Raji (cell line): ENCODE measurements at regions not wholly inside any gene's neighbourhood (a gene's known extent, or its start where the extent isn't known, plus 50 kb on each side); places are given as distances from the start of the nearest gene placed in this dataset.

Experiments used
- POLR2A ChIP-seq: IDR thresholded peaks from 2 replicates; pipeline ENCODE4 v1.6.1; 2011; ENCODE audit warnings: low read depth, low read length, control low read depth; ENCODE audit not compliant: insufficient read depth

DNA sequence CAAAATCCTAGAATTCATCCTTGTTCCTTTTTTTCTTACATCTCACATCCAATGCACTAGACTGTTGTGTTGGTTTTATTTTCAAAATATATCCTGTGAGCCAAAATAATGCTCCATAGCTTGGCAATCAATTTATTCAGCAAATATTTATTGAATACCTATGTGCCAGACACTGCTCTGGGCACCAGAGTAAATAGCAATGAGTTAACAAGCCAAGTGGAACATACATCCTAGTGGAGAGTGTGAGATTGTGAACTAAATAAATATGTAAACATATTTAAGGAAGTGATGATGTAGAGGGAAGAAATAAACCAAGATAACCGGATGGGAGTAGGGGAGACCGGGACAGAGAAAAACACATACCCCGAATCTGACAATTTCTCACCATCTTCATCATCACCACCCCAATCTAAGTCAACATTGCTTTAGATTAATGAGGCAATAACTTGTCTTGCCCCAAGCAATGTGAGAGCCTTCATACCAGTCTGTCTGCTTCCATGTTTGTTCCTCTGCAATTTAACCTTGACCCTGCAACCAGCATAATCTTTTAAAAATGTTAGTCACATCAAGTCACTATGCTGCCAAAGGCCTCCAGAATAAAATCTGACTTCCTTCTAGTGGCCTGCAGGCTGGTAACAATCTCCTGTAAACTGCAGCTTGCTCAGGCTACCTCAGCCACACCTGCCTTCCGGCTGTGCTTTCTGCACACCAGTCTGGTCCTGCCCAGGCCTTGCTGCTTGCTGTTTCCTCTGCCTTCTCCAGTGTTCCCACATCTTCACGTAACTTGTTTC, 199.2 kb downstream of the DLEU7 start:
- TF ChIP-seq POLR2A, result no peak

DNA sequence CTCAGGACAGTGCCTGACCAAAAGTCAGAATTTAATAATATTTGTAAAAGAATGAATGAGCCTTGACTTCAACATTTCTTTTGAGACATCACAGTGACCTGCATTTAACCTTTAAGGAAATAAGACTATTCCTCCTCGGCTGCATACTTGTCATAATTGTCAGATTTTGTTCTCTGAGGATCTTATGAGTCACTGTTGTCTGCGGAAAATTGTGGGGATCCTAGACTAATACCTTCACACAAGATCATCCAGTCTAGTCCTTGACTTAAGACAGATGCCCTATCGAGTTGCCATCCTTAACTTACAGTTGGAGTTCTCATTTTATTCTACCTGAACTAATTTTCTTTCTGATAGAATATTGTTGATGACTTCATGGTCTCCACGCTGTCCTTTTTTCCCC, 198.4 kb downstream of the DLEU7 start:
- TF ChIP-seq POLR2A, result no peak

DNA sequence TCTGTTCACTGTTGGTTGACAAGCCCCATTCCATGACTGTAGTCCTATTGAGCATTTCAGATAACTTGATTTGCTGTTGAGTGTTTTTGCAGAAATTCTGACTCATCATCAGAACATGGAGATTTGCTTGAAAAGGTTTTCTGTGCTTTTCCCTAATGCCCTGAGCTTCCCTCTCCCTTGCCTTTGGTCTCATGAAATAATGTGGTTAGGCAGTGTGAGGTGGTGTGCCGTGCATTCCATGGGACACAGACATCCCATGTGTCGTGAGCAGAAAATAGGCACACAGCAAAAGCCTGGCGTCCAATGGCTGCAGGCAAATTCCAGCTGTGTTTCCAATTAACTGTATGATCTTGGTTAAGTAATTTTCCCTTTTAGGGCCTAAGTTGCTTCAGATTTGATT, 197.4 kb downstream of the DLEU7 start:
- TF ChIP-seq POLR2A, result no peak

DNA sequence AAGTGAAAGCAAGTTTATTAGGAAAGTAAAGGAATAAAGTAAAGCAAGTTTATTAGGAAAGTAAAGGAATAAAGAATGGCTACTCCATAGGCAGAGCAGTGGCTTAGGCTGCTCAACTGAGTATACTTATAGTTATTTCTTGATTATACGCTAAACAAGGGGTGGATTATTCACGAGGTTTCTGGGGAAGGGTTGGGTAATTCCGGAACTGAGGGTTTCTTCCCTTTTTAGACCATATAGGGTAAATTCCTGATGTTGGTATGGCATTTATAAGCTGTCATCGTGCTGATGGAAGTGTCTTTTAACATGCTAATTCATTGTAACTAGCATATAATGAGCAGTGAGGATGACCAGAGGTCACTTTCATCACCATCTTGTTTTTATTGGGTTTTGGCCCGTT, 194.3 kb downstream of the DLEU7 start:
- TF ChIP-seq POLR2A, result no peak

DNA sequence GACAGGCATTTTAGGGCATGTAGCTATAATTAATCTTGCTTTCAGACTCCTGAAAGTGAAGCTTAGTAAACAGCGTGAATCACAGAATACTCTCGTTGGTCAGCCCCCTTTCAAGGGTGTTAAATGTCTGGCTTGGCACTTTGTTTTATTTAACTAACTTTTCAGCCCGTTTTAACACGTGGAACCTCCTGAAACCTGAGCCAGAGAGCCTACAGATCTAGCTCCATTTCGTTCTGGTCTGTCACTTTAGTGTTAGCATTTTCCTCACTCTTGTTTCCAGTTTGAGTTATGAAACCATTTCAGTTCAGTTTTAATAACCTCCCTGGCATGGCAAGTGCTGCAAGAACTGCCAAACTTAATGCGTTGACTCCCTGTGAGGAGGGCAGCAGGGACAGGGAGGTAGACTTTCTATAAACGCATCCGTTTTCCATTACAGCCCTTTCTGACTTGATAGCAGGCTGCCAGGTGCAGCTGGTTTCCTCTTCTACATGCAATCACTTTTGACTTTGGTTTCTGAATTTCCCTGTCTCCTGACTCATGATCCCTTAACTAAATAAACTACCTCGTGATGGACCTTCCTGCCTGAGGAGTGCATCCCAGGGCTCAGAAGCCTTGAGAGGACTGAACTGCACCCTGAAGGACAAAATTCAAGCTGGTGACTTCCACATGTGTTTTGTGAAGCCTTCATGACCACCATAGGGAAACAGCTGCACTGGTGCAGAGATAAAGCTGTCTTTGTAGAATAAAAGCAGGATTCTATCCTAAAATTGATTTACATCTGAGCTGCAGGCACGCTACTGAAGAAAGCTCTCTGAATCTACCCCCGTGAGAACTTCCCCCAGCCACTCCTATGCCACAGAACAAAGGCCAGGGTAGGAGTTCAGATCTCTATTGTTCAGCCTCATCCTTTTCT, 192.6 kb downstream of the DLEU7 start:
- no peak for TF ChIP-seq POLR2A

DNA sequence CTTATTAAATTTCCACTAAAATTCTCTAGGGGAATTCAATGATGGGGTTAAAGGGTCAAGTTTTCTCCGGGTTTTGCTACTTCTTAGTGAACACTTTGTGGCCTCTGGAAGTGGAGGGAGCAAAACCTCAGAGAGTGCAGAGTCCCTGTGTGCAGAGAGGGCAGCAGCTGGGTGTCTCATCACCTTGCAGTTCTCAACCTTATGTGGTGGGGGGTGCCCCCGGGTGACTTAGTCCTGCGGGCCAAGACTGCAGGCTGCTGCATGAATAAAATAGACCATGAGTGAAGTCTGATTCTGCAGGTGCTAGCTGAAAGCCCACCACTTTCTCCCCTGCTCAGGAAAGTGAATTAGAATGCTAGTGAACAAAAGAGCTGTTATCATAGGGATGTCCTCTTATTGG, 191.6 kb downstream of the DLEU7 start:
- TF ChIP-seq POLR2A, result no peak

DNA sequence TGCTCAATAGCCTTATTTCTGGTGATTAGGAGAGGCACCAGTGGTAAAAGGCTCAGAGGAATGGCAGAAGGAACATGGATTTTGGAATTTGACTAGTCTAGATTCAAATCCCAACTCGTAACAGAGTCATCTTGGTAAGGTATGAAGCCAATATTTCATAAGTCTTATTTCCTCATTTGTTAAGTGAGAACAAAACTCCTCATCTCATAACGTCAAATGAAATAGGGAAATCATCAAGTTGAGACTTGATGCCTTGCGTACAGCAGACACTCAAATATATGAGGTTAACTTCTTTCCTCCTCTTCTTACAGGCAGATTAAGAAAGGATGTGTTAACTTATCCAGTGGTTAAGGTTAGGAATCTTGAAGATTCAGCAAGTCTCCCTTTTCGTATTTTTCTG, 189.2 kb downstream of the DLEU7 start:
- TF ChIP-seq POLR2A, result no peak

DNA sequence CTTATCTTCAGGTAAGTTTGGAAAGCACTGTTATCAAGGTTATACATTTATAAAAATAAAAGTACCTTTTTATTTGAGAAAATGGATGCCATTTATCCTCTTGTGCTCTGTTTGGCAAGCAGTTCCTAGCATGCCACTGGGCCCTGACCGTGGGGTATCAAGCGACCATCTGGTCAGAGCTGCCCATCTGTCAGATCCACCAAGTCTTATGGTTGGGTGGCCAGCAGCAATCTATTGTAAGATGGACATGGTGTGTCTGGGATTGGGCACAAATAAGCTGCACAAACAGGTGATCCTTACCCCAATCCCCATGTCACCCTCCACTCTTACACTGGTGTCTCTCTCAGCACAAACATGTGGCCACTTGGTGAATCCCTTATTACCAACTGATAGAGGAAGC, 178.5 kb downstream of the DLEU7 start:
- TF ChIP-seq POLR2A, result no peak

DNA sequence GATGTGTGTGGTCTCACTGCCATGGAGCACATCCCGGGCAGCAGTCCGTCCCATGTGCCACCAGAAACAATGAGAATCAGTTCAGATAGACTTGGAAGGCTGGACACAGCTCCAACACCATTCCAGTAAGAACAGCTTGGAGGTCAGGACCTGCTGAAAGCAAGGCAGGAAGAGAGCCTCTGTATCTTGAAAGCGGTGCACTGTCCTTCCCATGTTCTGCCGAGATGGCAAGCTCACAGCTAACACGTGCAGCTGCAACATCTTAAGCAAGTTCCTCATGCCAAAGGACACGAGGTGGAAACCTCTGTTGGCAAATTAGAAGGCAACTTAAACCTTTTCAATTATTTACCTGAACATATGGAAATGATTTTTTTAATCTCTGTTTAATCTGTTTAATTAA, 175.4 kb downstream of the DLEU7 start:
- TF ChIP-seq POLR2A, result no peak

DNA sequence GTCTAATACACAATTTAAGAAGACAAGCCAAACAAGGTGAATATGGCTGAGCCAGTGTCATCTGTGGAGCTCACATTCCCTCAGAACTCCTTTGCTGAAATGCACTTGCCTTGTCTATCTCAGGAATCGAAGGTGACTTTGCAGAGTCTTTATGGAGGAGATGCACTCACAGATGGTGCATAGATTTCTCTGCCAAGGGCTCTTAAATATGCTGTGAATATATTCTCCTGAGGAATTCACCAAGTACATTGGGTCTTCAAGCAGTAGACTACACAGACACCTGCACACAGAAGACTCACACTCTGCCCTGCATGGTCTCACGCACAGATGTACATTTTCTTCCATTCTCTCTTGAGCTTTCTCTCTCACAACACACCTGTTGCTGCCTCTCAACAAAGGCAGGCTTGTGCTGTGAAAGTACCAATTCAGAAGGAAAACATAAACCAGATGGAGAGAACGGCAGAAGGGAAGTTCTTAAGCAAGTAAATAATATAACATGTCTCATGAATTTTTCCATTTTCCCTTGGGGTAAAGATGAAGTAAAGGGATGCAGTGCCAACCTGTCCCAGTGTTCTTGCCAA, 174.7 kb downstream of the DLEU7 start:
- no peak for TF ChIP-seq POLR2A

DNA sequence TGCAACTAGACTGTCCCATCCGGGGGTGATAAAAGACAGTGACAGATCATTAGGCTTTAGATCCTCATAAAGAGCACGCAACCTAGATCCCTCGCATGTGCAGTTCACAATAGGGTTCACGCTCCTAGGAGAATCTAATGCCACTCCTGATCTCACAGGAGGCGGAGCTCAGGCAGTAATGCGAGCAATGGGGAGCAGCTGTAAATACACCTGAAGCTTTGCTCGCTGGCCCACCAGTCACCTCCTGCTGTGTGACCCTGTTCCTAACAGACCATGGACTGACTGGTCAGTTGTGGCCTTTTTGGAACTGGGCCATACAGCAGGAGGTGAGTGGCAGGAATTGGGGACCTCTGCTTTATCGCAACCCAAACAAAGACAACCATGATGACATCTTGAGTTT, 173.2 kb downstream of the DLEU7 start:
- no peak for TF ChIP-seq POLR2A

DNA sequence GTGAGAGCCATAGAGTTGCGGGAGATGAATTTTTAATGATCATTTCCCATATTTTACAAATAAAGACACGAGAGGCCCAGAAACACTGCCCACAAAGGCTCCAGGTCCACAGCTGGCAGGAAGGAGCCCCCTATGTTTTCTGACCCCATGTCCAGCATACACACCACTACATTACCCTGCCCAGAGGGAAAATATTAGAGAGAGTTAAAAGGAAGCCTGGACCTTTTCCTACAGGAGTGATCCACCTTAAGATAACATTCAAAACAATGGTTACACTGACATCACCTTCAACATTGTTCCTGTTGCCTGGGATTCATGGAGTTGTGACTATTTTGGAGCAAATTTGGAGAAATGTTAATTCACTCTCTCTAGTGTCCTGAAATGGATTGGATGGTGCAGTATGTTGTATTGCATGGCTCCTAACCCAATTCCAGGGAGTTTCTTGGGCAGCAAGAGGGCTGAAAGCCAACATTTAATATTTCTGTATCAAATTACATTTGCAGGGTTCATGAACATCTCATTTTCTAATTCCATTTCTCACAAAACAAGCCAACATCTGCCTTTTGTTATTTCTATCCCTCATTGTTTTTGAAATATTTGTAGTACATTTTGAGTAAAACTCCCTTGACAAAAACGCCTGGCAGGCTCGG, 172.5 kb downstream of the DLEU7 start:
- no peak for TF ChIP-seq POLR2A

DNA sequence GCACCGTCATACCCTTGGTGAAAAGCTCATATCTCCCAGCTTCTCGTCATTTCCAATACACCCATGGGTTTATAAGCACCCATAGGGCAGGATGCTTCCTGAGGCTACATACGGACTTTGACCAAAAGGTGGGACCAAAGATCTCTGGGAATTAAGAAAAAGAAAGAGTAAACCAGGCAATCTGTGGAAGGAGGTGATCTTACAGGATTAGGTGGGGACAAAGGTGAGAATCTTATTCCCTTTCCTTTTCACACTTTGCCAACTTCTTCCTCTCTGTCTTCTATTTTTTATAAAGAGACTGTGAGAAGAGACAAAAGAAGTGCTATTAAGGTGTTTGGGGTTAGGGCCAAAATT, 172.0 kb downstream of the DLEU7 start:
- TF ChIP-seq POLR2A, result no peak

DNA sequence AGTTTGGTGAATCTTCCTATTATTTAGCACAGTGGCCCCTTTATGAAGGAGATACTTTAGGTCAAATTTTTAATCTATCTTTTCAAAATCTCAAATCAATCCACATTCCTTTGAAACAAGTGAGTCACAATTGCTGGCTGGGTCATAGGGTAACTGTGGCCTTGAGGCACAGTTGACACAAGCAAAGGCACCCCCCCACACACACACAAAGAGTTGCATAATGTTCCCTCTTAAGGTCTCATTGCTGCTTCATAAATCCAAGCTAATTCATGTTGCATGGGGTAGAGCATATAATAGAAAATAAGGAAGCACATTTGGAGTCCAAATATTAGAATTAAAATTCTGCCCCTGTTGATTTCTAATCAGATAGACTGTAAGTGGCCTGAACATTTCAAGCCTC, 171.5 kb downstream of the DLEU7 start:
- no peak for TF ChIP-seq POLR2A

DNA sequence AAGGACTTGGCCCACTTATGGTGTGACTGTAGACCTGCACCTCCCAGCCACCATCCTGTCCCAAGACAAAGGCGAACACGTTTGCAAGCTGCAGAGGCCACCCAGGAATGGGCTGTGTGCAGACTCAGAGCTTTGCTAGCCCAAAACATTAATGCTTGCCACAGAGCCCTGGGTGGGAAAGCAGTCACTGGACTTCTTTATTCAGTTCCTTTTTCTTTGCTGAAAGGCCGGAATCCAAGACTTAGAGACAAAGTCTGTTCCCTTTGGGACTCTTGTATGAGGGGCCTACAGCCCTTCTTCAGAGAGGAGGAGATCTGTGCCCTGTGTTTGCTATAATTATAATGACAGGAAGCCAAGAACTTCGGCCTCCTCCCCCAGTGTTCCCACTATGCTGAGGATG, 167.8 kb downstream of the DLEU7 start:
- no peak for TF ChIP-seq POLR2A
